Endothelial cell of umbilical vein (primary cell): ENCODE measurements at regions not wholly inside any gene's neighbourhood (a gene's known extent, or its start where the extent isn't known, plus 50 kb on each side); places are given as distances from the start of the nearest gene placed in this dataset.

ENCODE experiments used
- EZH2 ChIP-seq: IDR thresholded peaks from 2 replicates; pipeline ENCODE4 v1.6.1; 2012; ENCODE audit warnings: borderline replicate concordance, low read depth, mild to moderate bottlenecking, moderate library complexity, low read length, inconsistent platforms; ENCODE audit not compliant: severe bottlenecking
- GATA2 ChIP-seq: IDR thresholded peaks from 2 replicates; pipeline ENCODE4 v1.7.0; 2011; ENCODE audit warnings: low read depth, mild to moderate bottlenecking, moderate library complexity, mixed read lengths, low read length; ENCODE audit not compliant: insufficient read length, insufficient read depth
- JUN ChIP-seq: IDR thresholded peaks from 2 replicates; pipeline ENCODE4 v1.6.1; 2011; ENCODE audit warnings: borderline replicate concordance, low read depth; ENCODE audit not compliant: insufficient read length, insufficient read depth
- MAX ChIP-seq: IDR thresholded peaks from 2 replicates; pipeline ENCODE4 v1.6.1; 2011; ENCODE audit not compliant: insufficient read depth, insufficient read length
- MYC ChIP-seq: IDR thresholded peaks from one replicate; pipeline ENCODE4 v1.6.1; 2011; ENCODE audit warnings: mild to moderate bottlenecking, low read depth, low read length
- POLR2A ChIP-seq: IDR thresholded peaks from 2 replicates; pipeline ENCODE4 v1.6.1; 2012; ENCODE audit warnings: low read depth, mild to moderate bottlenecking, control low read depth, low read length
- POLR2AphosphoS5 ChIP-seq: IDR thresholded peaks from 2 replicates; pipeline ENCODE4 v1.6.1; 2012; ENCODE audit warnings: low read depth, mild to moderate bottlenecking, control low read depth, low read length, moderate library complexity; ENCODE audit not compliant: insufficient read depth
- TF ChIP-seq, protein P1 (sequence below), 2 donors: IDR thresholded peaks; 1 replicate in 1 of 2; 2 replicates in 1 of 2; pipeline ENCODE4 v1.5.1; 2011; ENCODE audit warnings: low read length in 2 of 2, mild to moderate bottlenecking in 2 of 2, moderate library complexity in 2 of 2, control low read depth in 1 of 2, inconsistent platforms in 1 of 2, low read depth in 1 of 2; ENCODE audit not compliant: insufficient read depth in 1 of 2; ENCODE audit errors: extremely low read depth in 1 of 2

- TF ChIP-seq, protein P1, sequence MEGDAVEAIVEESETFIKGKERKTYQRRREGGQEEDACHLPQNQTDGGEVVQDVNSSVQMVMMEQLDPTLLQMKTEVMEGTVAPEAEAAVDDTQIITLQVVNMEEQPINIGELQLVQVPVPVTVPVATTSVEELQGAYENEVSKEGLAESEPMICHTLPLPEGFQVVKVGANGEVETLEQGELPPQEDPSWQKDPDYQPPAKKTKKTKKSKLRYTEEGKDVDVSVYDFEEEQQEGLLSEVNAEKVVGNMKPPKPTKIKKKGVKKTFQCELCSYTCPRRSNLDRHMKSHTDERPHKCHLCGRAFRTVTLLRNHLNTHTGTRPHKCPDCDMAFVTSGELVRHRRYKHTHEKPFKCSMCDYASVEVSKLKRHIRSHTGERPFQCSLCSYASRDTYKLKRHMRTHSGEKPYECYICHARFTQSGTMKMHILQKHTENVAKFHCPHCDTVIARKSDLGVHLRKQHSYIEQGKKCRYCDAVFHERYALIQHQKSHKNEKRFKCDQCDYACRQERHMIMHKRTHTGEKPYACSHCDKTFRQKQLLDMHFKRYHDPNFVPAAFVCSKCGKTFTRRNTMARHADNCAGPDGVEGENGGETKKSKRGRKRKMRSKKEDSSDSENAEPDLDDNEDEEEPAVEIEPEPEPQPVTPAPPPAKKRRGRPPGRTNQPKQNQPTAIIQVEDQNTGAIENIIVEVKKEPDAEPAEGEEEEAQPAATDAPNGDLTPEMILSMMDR (IDR thresholded peaks at IDR 0.05; ENCODE audit: extremely low read depth in 1 of 2, insufficient read depth in 1 of 2, low read depth in 1 of 2, low read length in 2 of 2) = no peak
- TF ChIP-seq POLR2A (no peak), POLR2AphosphoS5 (no peak), MYC (no peak), EZH2 (no peak), MAX (no peak), GATA2 (no peak), JUN (peak; percentile 58)
Observed at GRCh38 chr4:155473420-155474095, 96.8 kb upstream of the MAP9 start.
